NCI-H2107 treated with DMSO at 0.1 percent for 48 hours (cell line): ENCODE measurements at regions not wholly inside any gene's neighbourhood (a gene's known extent, or its start where the extent isn't known, plus 50 kb on each side); places are given as distances from the start of the nearest gene placed in this dataset.

Source experiments
- DNase-seq: peaks from one replicate; lab custom pipeline; 2025; ENCODE audit not compliant: unreplicated experiment; lab: John Stamatoyannopoulos, UW

DNA sequence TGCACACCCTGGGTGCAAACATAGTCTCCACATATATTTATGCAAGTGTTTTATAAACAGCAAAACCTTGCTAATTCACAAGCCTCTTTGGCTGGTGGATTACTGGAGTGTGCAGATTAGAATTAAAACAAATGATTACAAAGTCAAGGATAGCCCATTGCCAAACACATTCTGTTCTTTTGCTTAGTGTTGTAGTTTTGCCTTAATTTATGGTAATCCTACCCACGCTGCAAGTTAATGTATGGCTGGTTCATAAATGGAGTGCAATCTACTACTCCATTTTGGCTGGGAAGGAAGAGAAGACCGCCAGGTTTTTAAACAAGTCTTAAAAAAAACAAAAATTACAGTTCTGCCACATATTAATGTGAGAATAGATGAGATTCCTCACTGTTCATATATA is 883.1 kb upstream of the KLHL29 start:
- no peak for DNase-seq

DNA sequence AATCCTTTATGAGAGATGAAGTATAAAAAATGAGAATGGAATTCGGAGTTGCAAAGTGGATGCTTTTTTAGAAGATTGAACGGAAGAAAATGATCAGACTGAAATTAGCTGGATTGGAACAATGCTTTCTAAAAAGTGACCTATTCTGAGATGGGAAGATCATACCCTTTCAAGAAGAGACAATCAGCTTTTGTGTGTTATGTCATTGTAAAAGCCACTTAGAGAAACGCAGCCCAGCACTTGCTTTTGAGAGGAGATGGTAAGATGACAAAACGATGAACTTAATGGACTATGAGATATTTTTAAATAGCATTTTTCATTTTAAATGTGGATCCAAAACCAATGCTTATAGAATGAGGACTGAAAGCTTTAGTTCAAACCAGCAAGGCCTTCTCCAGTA is 871.4 kb upstream of the KLHL29 start:
- no peak for DNase-seq

DNA sequence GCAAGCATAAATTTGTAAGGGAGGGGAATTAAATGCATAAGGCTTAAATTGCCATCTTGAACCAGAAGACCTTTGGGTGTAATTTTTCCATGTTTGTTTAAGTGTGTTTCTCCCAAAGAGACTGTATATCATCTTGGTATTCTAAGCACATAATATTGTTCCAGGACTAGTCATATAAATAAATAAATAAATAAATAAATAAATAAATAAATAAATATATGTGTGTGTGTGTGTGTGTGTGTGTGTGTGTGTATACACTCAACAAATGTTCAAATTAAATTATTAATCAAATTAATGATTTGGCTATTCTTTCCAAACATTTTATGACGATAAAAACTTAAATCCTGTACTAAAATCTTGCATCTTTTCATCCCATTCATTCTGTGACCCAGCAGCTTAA is 867.8 kb upstream of the KLHL29 start:
- no peak for DNase-seq

DNA sequence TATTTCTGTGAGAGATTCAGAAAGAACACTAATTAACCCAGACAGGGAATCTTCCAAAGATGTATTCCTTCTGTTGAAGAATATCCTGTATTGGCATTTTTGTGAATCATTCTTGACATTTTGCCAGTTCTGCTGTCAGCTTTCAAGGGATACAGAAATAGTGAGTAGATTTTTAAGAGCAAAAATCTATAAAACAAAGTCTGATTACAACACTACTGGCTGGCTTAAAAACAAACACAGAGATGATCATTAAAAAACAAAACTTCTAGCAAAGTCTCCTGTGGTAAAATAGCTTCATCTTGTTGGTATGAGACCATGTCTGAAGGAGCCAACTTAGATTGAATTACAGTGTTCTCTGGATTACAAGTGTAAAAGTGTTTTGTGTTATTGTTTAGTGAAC is 866.3 kb upstream of the KLHL29 start:
- no peak for DNase-seq

DNA sequence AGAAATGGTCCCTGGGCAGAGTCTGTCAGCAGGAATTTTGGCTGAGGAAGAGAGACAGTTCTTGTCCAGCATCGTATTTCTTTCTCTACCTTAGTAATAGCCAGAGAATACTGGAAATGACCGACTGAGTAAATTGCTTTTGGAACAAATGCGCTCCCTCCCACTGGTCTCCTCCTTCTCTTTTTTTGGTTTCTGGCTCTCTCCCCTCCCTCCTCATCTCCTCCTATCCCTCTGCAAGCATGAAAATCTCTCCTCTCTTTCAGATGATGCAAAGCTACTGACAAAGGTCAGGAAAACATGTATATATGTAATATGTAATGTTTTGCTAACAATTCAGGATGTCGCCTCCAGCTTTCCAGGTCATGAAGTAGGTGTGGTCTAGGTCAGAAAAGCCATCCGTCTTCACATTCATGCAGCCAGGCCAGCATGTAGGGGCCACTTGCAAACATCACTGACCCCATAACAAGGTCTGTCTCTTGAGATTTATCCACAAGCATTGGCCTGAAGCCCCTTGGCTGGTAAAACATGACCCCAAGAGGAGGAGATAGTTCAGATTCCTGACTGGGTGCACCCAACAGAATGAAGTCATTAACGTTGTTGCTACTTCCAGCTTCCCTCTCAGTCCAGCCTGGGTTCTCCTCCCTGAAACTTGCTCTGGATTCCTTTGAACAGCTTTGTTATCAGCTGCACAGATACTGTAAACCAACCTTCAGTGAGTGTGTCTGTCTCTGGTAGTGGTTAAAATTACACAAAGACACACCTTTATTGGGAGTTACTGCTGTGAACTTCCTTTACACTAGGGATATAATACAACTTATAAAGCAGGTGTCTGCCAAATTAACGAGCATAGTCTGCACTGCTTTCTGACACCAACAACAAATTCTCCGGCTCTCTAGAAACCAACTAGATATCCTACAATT is 864.4 kb upstream of the KLHL29 start:
- DNase-seq: no peak

DNA sequence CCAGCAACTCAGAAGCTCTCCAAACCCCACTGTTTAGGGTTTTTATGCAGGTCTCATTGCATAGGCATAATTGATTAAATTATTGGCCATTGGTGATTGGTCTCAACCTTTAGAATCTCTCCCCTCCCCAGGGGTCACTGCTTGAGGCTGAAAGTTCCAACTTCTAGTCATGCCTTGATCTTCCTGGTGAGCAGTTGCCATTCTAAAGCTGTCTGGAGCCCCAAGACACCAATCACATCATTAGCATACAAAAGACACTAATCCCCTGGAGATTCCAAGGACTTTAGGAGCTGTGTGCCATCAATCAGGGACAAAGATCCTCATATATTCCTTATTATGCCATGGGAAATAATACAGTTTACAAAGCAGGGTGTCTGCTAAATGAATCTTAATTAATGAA is 863.4 kb upstream of the KLHL29 start:
- no peak for DNase-seq

DNA sequence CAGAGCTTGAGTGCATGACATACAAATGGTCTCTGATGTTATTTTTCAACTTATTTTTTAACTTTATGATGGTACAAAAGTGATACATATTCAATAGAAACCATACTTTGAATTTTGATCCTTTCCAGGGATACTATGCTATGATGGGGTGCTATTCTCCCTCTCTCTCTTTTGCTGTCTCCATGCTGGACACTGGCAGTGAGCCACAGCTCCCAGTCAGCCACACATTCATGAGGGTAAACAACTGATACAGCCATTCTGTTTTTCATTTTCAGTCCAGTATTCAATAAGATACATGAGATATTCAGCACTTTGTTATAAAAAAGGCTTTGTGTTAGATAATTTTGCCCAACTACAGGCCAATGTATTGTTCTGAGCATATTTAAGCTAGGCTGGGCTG is 859.3 kb upstream of the KLHL29 start:
- no peak for DNase-seq

DNA sequence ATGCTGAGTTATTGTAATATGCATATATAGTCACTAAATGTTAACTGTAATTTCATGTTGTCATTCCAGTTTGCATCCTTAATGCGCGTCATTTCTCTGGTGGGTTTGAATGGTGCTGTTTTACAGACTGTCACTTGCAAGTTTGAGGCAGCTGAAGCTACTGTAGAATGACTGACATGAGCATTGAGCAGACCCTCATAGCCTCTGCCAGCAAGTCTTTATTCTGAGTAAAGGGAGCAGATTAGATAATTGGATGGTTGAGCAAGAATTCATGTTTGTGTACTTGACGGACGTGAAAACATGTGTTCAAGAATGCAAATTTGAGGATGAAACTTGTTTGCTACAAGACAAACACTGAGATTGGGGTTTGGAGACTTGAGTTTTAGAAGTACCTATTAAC is 854.8 kb upstream of the KLHL29 start:
- DNase-seq: no peak

DNA sequence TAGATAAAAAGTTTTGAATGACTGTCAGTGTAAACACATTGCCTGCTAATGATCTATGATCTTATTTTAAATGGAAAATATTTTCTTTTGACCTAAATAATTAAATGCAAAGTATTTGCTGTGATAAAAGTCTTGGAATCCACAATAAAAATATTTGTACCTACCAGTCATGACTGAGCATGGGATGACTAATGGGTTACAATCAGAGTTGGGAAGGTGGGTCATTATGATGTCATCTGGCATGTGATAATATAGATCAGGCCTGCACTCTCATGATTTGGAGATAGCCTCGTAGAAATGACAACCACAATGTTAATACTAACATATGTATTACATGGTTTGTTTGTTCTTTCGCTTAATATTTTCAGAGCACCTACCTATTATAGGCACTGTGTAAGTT is 848.8 kb upstream of the KLHL29 start:
- no peak for DNase-seq

DNA sequence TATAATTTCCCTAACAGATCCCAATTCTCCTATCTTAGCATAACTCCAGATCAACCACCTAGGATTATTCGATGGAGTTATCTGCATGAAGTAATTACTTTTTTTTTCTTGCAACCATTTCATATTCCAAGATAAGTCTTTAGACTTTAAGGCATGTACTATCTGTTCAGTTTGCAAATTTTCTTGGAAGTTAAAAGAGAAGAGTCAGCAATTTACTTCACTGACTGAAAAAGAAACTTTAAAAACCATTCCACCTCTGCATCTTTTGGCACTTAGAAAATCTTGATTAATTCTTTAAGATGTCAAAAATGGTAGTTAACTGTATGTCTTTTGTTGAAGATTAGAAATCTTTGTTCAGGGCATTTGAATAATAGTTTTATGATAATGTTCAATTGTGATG is 830.5 kb upstream of the KLHL29 start:
- no peak for DNase-seq

DNA sequence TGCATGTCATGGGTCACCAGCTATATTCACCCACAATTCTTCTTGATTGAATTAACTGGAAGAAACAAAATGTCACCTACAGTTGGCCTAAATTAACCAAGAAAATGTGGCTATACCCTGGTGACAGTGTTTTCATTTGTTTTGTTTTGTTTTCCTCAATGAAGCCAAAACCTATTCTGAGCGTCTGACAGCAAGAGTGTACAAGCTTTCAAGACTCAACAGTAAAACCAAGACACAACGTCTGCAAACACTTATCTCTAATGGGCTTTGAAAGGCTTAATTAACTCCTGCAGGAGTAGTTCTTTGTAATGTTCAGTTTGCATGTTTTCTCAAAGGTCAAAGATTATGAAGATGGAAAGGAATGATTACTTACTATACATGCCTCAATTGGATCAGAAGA is 827.6 kb upstream of the KLHL29 start:
- no peak for DNase-seq

DNA sequence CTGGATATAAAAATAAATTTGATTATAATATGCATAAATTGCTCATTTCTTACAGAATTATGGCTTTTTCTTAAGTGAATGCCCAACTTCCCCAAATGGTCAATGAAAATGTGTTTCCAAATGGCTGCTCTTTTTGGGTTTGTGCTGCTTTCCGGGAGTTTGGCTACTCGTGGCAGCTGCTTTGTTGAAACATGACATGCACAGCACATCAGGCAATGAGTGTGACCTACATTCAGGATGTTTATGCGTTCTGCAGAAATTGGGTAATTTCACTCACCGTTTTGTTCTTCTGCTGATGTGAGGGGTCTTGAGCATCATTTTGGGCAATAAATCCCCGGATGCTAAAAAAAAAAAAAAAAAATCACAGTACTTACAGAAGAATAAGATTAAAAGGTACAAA is 825.0 kb upstream of the KLHL29 start:
- no peak for DNase-seq

DNA sequence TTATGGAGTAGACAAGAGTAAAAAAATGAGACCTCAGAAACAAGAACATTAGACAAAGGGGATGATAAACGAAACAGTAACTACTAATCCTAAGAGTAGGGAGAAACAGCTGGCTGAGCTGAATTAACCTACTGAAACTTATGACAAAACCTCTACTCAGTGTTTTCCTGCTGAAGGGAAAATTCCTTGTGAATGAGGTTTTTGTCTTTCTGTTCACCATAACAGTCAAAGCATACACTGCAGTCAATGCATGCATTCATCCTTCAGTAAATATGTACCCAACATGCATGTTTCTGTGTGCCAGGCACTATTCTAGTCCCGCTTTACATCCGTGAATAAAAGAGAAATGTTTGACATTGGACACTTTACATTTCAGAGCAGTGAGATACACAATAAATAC is 805.6 kb upstream of the KLHL29 start:
- no peak for DNase-seq

DNA sequence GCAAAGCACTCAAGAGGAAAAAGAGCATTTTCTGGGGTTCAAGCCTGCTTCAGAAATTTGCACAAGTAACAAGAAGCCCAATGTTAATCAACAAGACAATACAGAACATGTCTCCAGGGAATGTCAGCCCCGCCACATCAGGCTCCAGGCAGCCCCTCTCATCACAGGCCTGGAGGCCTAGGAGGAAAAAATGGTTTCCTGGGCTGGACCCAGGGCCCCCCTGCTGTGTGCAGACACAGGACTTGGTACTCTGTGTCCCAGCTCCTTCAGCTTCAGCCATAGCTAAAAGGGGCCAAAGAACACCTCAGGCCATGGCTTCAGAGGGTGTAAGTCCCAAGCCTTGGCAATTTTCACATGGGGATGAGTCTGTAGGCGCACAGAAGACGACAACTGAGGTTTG is 802.9 kb upstream of the KLHL29 start:
- DNase-seq: no peak

DNA sequence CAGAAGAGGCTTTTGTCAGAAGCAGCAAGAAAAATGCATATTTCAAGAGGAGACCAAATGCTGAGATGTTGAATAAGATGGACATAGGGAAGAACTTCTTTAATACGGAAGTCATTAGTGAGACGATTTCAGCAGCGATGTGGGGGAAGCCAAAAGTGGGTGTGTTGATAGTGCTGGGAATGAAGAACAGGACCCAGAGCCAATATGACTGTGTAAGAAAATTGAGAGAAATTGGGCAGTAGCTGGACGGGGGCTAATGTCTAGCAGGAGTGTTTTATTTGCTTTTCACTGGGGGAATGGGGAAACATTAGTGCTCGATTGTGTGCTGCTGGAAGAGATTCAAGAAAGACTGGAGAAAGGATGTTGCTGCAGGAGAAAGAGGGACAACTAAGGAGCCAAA is 788.7 kb upstream of the KLHL29 start:
- DNase-seq: no peak

DNA sequence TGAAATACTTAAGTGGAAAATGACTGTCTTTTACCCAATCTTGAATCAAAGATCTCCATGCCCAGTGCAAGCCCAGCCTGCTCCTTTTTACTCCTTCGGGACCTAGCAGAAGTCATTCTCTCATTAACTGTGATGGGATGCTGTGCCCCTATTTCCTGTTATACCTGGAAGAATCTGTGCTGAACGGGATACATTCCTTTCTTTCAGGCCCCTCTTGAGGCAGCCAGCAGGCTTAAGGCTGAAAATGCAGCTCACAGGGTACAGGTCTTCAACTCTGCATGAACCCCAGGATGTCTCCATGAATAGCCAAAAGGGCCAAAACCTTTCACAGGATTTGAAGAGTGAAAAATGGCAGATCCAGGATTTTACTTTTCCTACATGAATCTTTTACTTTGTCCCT is 784.8 kb upstream of the KLHL29 start:
- no peak for DNase-seq

DNA sequence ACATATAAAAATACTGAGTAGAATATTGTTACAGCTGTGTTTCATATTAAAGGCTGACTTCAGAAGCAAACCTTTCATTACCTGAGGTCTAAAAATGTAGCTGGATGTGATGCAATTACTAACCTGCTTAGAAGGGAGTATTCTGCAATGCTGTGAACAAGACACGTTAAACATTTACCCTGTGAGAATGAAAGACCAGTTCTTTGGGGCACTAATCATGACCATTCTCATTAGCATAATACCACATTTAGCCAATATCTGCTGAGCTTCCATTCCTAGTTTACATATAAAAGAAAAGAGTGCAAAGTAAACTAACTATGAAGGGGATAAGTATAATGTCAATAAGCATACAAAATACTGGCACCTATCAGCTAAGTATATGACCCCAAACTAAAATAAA is 784.0 kb upstream of the KLHL29 start:
- no peak for DNase-seq

DNA sequence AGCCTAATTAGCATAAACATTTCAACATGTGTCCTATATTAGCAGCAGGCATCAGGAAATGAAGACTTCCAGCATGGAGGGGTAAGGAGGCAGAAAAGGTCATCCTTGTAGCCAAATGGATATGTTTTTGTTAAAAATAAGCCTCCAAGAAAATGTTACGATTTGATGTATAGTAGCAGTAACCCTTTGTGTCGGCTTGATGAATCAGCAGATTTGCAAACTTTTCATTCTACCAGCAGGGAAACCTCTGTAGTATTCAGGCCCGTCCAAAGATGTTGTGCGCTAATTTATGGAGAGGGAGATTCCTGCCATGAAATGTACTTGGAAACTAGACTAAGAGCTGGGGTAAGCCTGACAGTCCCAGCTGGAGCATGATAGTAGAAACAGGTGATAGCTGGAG is 780.8 kb upstream of the KLHL29 start:
- DNase-seq: no peak

DNA sequence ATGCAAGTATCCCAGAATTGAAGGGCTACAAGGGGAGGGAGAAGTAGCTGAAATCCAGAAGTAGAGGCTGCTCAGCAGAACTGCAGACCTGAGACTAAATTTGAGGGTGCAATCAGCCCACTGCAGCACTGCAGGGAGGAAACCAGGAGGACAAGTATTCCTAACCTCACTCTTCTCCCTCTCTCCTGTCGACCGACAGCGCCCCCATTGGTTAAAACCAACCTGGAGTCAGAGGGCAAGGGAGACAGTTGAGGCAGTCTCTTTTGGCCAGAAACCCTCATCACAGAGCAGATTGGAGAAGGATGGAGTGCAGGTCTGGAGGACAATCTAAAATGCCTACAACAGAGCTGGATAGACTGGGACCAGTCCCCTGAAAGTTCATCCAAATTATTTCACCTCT is 768.9 kb upstream of the KLHL29 start:
- no peak for DNase-seq

DNA sequence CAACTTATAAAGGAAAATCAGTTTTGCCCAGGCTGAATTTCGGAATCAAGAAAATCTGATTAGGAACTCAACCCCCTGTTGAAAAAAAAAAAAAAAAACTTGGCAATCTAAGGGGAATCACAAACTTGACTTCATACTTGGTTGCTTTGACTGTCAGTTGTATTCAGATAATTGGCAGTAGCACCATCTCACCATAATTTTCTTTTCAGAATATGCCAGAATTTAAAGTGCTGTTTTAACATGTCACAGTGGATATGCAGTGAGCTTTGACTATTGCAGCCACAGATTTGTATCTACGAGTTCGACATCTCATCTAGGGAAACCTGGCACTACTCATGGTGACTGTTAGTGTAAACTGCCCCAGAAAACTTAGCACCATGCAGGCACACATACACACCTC is 761.4 kb upstream of the KLHL29 start:
- DNase-seq: no peak

DNA sequence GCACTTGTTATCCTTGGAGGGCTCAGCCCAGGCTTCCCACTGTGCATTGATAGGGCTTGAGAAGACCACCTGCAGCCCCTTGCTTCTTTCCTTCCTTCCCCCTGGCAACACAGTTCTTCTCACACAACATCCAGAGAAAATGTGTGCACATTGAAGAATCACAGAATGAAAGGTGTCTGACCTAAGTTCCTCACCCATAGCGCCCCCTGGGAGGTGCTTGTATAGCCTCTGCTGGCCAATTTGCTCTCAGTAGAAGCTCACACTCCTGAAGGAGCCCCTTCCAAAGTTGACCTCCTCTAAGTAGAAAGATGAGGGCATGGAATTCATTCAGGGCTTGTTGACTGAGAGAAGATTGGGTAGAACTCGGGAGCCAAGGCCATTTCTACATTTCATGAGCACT is 758.4 kb upstream of the KLHL29 start:
- no peak for DNase-seq

DNA sequence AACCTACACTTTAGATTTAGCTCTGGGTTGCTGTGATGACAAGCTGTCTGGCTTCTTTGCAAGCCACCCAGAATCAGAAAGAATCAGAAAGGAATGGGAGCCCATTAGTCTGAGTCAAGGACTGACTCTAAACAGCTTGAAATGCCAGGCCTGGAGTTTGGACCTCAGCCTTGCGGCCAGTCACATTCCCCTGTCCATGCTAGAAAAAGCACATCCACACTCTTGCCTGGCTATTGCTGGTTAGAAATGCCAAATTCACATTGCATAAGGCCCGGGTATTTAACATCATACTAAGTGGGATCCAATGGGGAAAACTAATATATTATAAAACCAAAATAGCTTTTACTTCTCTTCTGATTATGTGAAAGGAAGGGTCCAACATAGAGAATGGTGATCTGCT is 756.8 kb upstream of the KLHL29 start:
- no peak for DNase-seq

DNA sequence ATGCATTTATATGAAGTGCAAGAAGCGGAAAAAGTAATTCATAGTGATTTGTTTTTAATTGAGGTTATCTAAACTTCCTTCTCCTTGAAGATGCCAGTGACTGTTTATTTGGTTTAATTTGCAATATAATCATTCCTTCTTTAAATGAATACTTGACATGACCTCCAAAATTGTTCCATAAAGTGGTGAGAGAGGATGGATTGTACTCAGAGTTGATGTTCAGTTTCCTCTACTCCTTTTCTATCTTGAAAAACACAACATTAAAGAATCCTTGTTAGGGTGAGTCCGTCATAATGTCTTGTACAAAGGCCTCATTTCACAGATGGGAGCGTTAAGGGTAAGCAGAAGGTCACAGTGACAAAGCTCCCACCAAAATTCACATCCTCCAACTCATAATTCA is 756.1 kb upstream of the KLHL29 start:
- no peak for DNase-seq
